GM18499 (cell line): ENCODE measurements at regions not wholly inside any gene's neighbourhood (a gene's known extent, or its start where the extent isn't known, plus 50 kb on each side); places are given as distances from the start of the nearest gene placed in this dataset.
A peak's percentile ranks its signal among the peaks of the same experiment; 100 is the strongest.
"Not testable (repeated sequence)": the region's sequence is repeated elsewhere in the genome, so short reads cannot be mapped to it uniquely, and the experiment has no call there.

Experiments used
- ATAC-seq: cut with Tn5 transposase; IDR thresholded peaks from one replicate; pipeline ENCODE4 v1.9.1; 2021; ENCODE audit warnings: moderate number of reproducible peaks; ENCODE audit not compliant: insufficient read depth, unreplicated experiment

- no peak for ATAC-seq
Measured at GRCh38 chr4:59400334-59400733, 1799.8 kb upstream of the ADGRL3 start.

- no peak for ATAC-seq
Measured at GRCh38 chr4:59409647-59410046, 1790.5 kb upstream of the ADGRL3 start.

GRCh38 chr4:59412739-59413138 is 1787.4 kb upstream of the ADGRL3 start:
- no peak for ATAC-seq

- ATAC-seq: no peak
Measured at GRCh38 chr4:59455751-59456150, 1744.4 kb upstream of the ADGRL3 start.

- no peak for ATAC-seq
Measured at GRCh38 chr4:59457576-59457975, 1742.5 kb upstream of the ADGRL3 start.

- ATAC-seq: no peak
Measured at GRCh38 chr4:59484944-59485343, 1715.2 kb upstream of the ADGRL3 start.

- no peak for ATAC-seq
Measured at GRCh38 chr4:59500103-59500502, 1700.0 kb upstream of the ADGRL3 start.

GRCh38 chr4:59503731-59504130 is 1696.4 kb upstream of the ADGRL3 start:
- ATAC-seq: no peak

- not testable (repeated sequence) for ATAC-seq
Measured at GRCh38 chr4:59511809-59512208, 1688.3 kb upstream of the ADGRL3 start.

GRCh38 chr4:59517007-59517406 is 1683.1 kb upstream of the ADGRL3 start:
- no peak for ATAC-seq

GRCh38 chr4:59518005-59518823 is 1681.9 kb upstream of the ADGRL3 start:
- no peak for ATAC-seq

GRCh38 chr4:59525885-59526284 is 1674.2 kb upstream of the ADGRL3 start:
- no peak for ATAC-seq

GRCh38 chr4:59535541-59535940 is 1664.6 kb upstream of the ADGRL3 start:
- no peak for ATAC-seq

- ATAC-seq: no peak
Measured at GRCh38 chr4:59536428-59536827, 1663.7 kb upstream of the ADGRL3 start.

- ATAC-seq: no peak
Measured at GRCh38 chr4:59537246-59537886, 1662.8 kb upstream of the ADGRL3 start.

- ATAC-seq: no peak
Measured at GRCh38 chr4:59539401-59539800, 1660.7 kb upstream of the ADGRL3 start.

- ATAC-seq: no peak
Measured at GRCh38 chr4:59540311-59540710, 1659.8 kb upstream of the ADGRL3 start.

GRCh38 chr4:59553063-59553720 is 1646.9 kb upstream of the ADGRL3 start:
- ATAC-seq: peak; percentile 84

- ATAC-seq: no peak
Measured at GRCh38 chr4:59553721-59554091, 1646.4 kb upstream of the ADGRL3 start.

GRCh38 chr4:59556191-59556590 is 1643.9 kb upstream of the ADGRL3 start:
- not testable (repeated sequence) for ATAC-seq

GRCh38 chr4:59560141-59560648 is 1639.9 kb upstream of the ADGRL3 start:
- ATAC-seq: not testable (repeated sequence)
